ENCODE measurements at regions not wholly inside any gene's neighbourhood (a gene's known extent, or its start where the extent isn't known, plus 50 kb on each side); places are given as distances from the start of the nearest gene placed in this dataset.

GRCh38 chr1:108082738-108083562 is 117.2 kb downstream of the SLC25A24 start:
- Histone ChIP-seq H3K4me2 (no peak overlapping the region), H3K4me3 (no peak overlapping the region), H3K4me1 (no peaks in the 10 kb centered on the region), H3K9me3 (no peaks in the 10 kb centered on the region), H3K27ac (no peak overlapping the region)
- ChIA-PET CTCF (no interaction called here), POLR2A (no interaction called here)
- DNase-seq (ENCODE audit: low read depth in 1 of 2, low spot score in 1 of 2) (no peak), ATAC-seq (no peak), FAIRE-seq (no peak)
- WGBS (ENCODE audit: missing lambda C conversion rate), result 11% methylated on average over 4 of the region's 4 CpGs
- TF ChIP-seq JUN (IDR thresholded peaks at IDR 0.05), result no peak
- TF ChIP-seq HEYL (CRISPR knock-in tag; IDR thresholded peaks at IDR 0.05), result no peak
- TF ChIP-seq RARB (CRISPR knock-in tag; IDR thresholded peaks at IDR 0.05), result no peak
- TF ChIP-seq NFE2L2 (conservative IDR thresholded peaks at IDR 0.05; ENCODE audit: low read length), result no peak
- TF ChIP-seq TFCP2L1 (CRISPR knock-in tag; IDR thresholded peaks at IDR 0.05), result no peak
- no peak for TF ChIP-seq CBX8 (IDR thresholded peaks at IDR 0.05)
- no peak for TF ChIP-seq ZC3H11A (IDR thresholded peaks at IDR 0.05)
- TF ChIP-seq, protein P1, sequence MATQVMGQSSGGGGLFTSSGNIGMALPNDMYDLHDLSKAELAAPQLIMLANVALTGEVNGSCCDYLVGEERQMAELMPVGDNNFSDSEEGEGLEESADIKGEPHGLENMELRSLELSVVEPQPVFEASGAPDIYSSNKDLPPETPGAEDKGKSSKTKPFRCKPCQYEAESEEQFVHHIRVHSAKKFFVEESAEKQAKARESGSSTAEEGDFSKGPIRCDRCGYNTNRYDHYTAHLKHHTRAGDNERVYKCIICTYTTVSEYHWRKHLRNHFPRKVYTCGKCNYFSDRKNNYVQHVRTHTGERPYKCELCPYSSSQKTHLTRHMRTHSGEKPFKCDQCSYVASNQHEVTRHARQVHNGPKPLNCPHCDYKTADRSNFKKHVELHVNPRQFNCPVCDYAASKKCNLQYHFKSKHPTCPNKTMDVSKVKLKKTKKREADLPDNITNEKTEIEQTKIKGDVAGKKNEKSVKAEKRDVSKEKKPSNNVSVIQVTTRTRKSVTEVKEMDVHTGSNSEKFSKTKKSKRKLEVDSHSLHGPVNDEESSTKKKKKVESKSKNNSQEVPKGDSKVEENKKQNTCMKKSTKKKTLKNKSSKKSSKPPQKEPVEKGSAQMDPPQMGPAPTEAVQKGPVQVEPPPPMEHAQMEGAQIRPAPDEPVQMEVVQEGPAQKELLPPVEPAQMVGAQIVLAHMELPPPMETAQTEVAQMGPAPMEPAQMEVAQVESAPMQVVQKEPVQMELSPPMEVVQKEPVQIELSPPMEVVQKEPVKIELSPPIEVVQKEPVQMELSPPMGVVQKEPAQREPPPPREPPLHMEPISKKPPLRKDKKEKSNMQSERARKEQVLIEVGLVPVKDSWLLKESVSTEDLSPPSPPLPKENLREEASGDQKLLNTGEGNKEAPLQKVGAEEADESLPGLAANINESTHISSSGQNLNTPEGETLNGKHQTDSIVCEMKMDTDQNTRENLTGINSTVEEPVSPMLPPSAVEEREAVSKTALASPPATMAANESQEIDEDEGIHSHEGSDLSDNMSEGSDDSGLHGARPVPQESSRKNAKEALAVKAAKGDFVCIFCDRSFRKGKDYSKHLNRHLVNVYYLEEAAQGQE (IDR thresholded peaks at IDR 0.05), result no peak
- TF ChIP-seq FOSB (CRISPR knock-in tag; IDR thresholded peaks at IDR 0.05), result no peak
- no peak for TF ChIP-seq HOXB5 (CRISPR knock-in tag; IDR thresholded peaks at IDR 0.05)

DNA sequence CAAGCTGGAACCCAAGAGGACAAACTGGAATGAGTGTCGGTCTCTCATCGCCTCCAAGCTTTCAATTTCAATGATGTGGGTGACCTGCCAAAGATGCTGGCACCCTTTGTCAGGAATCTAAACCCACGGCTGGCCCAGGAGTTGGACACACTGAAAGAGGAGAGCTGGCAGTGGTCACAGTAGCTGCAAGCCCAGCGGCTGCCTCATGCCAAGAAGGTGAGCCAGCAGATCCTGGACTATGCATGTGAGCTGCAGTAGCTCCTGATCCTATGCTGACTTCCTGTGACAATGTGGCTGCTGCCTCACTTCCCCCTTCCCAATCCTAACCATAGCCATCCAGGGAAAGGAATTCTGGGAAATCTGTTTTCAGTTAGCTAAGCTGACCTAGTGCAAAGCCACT is 117.0 kb upstream of the VAV3 start:
- WGBS (ENCODE audit: missing lambda C conversion rate), result 67% methylated on average over 1 of the region's 4 CpGs
- FAIRE-seq (no peak), DNase-seq (ENCODE audit: low read depth in 1 of 2, low spot score in 1 of 2) (no peak), ATAC-seq (no peak)
- CTCF ChIA-PET, result interaction anchor here (1.2 kb wide), 1 partner anchor 300 kb away, joined by 3 read pairs; no protein-coding TSS in a partner anchor
- Histone ChIP-seq H3K27ac (no peak overlapping the region), H3K4me2 (no peak overlapping the region), H3K9me3 (no peaks in the 10 kb centered on the region), H3K4me3 (no peak overlapping the region), H3K4me1 (no peaks in the 10 kb centered on the region)
- POLR2A ChIA-PET, result no interaction called here
- TF ChIP-seq, protein P2, sequence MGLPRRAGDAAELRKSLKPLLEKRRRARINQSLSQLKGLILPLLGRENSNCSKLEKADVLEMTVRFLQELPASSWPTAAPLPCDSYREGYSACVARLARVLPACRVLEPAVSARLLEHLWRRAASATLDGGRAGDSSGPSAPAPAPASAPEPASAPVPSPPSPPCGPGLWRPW (IDR thresholded peaks at IDR 0.05), result no peak
- no peak for TF ChIP-seq POLR2AphosphoS2 (conservative IDR thresholded peaks at IDR 0.05; ENCODE audit: low read length)
- no peak for TF ChIP-seq ZFP36 (IDR thresholded peaks at IDR 0.05; ENCODE audit: borderline replicate concordance, partially characterized antibody)
- TF ChIP-seq KDM1A (IDR thresholded peaks at IDR 0.05; ENCODE audit: low read depth), result no peak
- TF ChIP-seq SMC3 (IDR thresholded peaks at IDR 0.05), result no peak
- no peak for TF ChIP-seq CBX2 (IDR thresholded peaks at IDR 0.05; ENCODE audit: borderline replicate concordance, low read depth)
- no peak for TF ChIP-seq RNF2 (IDR thresholded peaks at IDR 0.05; ENCODE audit: borderline replicate concordance, low read depth)
- TF ChIP-seq ATOH8 (CRISPR knock-in tag; IDR thresholded peaks at IDR 0.05; ENCODE audit: low read depth), result no peak
- TF ChIP-seq SREBF2 (IDR thresholded peaks at IDR 0.05), result no peak
- TF ChIP-seq RARB (CRISPR knock-in tag; IDR thresholded peaks at IDR 0.05), result no peak
- TF ChIP-seq HOXB13 (CRISPR knock-in tag; IDR thresholded peaks at IDR 0.05; ENCODE audit: low read depth), result no peak
- TF ChIP-seq HEYL (CRISPR knock-in tag; IDR thresholded peaks at IDR 0.05), result no peak
- TF ChIP-seq MAFK (IDR thresholded peaks at IDR 0.05; ENCODE audit: partially characterized antibody), result no peak
- no peak for TF ChIP-seq FOXS1 (CRISPR knock-in tag; IDR thresholded peaks at IDR 0.05)
- no peak for TF ChIP-seq POLR2A (IDR thresholded peaks at IDR 0.05; ENCODE audit: low read length)
- no peak for TF ChIP-seq ESRRA (IDR thresholded peaks at IDR 0.05; ENCODE audit: borderline replicate concordance, low read length)
- TF ChIP-seq RCOR1 (IDR thresholded peaks at IDR 0.05; ENCODE audit: low read depth, low read length), result no peak
- no peak for TF ChIP-seq CEBPB (IDR thresholded peaks at IDR 0.05)
- no peak for TF ChIP-seq FOSB (CRISPR knock-in tag; IDR thresholded peaks at IDR 0.05)
